22Rv1 (cell line): ENCODE measurements at regions not wholly inside any gene's neighbourhood (a gene's known extent, or its start where the extent isn't known, plus 50 kb on each side); places are given as distances from the start of the nearest gene placed in this dataset.

Source experiments
- H3K27ac ChIP-seq: fragments of 450-650 bp; 2 replicates; pipeline ENCODE4 v1.5.1; 2017
- CTCF ChIP-seq: fragments of 450-650 bp; IDR thresholded peaks from 2 replicates; pipeline ENCODE4 v1.5.1; 2017; ENCODE audit warnings: mild to moderate bottlenecking
- ZFX ChIP-seq: fragments of 450-650 bp; IDR thresholded peaks from 2 replicates; pipeline ENCODE4 v1.6.1; 2017; ENCODE audit warnings: antibody characterized with exemption, borderline replicate concordance

- TF ChIP-seq ZFX (no peak), CTCF (no peak)
- H3K27ac ChIP-seq: no peak overlapping the region
Measured at GRCh38 chr21:16473988-16474387, 744.2 kb downstream of the USP25 start.

DNA sequence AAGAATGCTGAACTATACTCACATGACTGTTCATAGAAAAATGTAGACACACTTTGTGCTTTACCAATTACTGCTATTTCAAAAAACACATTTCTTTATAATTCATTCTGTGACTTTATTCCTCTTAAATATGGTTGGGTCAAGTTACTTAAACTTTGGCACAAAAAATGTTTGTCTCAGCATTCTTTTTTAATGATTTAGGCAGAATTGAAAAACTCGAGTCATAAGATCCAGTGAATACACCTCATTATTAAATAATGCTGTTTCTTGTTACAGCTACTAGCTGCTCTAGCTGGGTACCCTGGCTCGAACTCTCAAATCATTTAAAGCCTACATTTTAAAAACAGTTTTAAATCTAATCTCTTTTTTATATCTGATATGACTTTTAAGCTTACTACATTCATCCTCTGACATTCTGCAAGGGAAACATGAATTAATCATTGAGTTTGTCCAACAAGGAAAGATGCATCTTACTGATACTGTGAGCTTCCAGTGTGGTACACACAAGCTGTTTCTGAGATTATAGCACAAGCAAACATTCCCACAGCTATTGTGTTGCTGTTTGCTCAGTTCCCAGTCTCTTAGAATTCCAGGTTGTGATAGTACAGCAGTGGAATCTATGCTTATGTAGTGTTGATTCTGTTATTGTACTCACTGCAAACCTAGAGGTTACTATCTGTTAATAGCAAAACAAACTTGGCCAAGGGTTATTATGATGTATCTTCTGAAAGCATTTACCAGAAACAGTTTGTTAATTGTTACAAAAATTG lies 746.5 kb downstream of the USP25 start:
- no peak overlapping the region for H3K27ac ChIP-seq
- no peak for TF ChIP-seq ZFX
- no peak for TF ChIP-seq CTCF

- H3K27ac ChIP-seq: no peak overlapping the region
- TF ChIP-seq ZFX (no peak), CTCF (no peak)
Measured at GRCh38 chr21:16488042-16488441, 758.3 kb downstream of the USP25 start.

GRCh38 chr21:16492356-16492755 lies 762.6 kb downstream of the USP25 start:
- TF ChIP-seq CTCF (no peak), ZFX (no peak)
- no peak overlapping the region for H3K27ac ChIP-seq

DNA sequence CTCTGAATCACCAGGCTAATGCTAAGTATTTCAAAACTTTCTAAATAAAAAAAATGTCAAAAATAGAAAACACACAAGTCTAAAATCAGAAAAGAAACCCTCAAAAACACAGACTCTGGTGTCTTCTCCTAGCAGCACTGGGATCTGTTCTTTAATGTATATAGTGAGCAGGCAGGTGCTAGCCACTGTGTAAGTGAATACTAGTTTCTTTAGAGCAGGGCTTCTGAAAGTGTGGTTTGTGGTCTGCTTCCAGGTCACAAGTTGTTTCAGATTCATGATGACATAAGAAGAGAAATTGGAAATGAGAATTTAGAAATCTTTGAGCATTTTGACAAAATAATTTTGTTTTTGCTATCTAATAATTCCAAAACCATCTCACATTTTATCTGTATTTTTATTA lies 763.1 kb downstream of the USP25 start:
- TF ChIP-seq CTCF: no peak
- no peak for TF ChIP-seq ZFX
- H3K27ac ChIP-seq: no peak overlapping the region

GRCh38 chr21:16496609-16497008 lies 766.8 kb downstream of the USP25 start:
- TF ChIP-seq ZFX (no peak), CTCF (no peak)
- H3K27ac ChIP-seq: no peak overlapping the region

GRCh38 chr21:16500271-16500670 lies 770.5 kb downstream of the USP25 start:
- no peak overlapping the region for H3K27ac ChIP-seq
- no peak for TF ChIP-seq ZFX
- no peak for TF ChIP-seq CTCF
